ENCODE measurements at regions not wholly inside any gene's neighbourhood (a gene's known extent, or its start where the extent isn't known, plus 50 kb on each side); places are given as distances from the start of the nearest gene placed in this dataset.

GRCh38 chr16:86404678-86405077, 105.6 kb upstream of the FOXF1 start:
- DNase-seq (ENCODE audit: low read depth in 1 of 2, low spot score in 1 of 2): no peak

GRCh38 chr16:86405319-86405718, 105.0 kb upstream of the FOXF1 start:
- DNase-seq (ENCODE audit: low read depth in 1 of 2, low spot score in 1 of 2): no peak
- no peak for TF ChIP-seq GABPA (IDR thresholded peaks at IDR 0.05; ENCODE audit: low read depth)
- TF ChIP-seq POLR2AphosphoS5 (IDR thresholded peaks at IDR 0.05; ENCODE audit: low read depth): no peak
- no peak for TF ChIP-seq SPI1 (IDR thresholded peaks at IDR 0.05; ENCODE audit: borderline replicate concordance, low read depth)
- no peak for TF ChIP-seq CTCF (IDR thresholded peaks at IDR 0.05; ENCODE audit: insufficient read depth, low read length)
- TF ChIP-seq REST (IDR thresholded peaks at IDR 0.05; ENCODE audit: insufficient replicate concordance, low read depth): no peak
- no peak overlapping the region for H3K4me3 ChIP-seq (replicated peaks; ENCODE audit: insufficient read depth, low read length)
- H3K27me3 ChIP-seq (ENCODE audit: insufficient read depth, poor library complexity, severe bottlenecking): no peaks in the 10 kb centered on the region
- no peak overlapping the region for H3K27ac ChIP-seq (replicated peaks)

More at GRCh38 chr16:86404678-86405077, 105.6 kb upstream of the FOXF1 start:
- Histone ChIP-seq H3K27ac (replicated peaks) (no peak overlapping the region), H3K4me3 (replicated peaks; ENCODE audit: insufficient read depth, low read length) (no peak overlapping the region), H3K27me3 (ENCODE audit: insufficient read depth, poor library complexity, severe bottlenecking) (no peaks in the 10 kb centered on the region)
- no peak for TF ChIP-seq GABPA (IDR thresholded peaks at IDR 0.05; ENCODE audit: low read depth)
- no peak for TF ChIP-seq CTCF (IDR thresholded peaks at IDR 0.05; ENCODE audit: insufficient read depth, low read length)
- no peak for TF ChIP-seq REST (IDR thresholded peaks at IDR 0.05; ENCODE audit: insufficient replicate concordance, low read depth)
- no peak for TF ChIP-seq SPI1 (IDR thresholded peaks at IDR 0.05; ENCODE audit: borderline replicate concordance, low read depth)
- TF ChIP-seq POLR2AphosphoS5 (IDR thresholded peaks at IDR 0.05; ENCODE audit: low read depth): no peak

- no peak for DNase-seq (ENCODE audit: low read depth in 1 of 2, low spot score in 1 of 2)
- H3K4me3 ChIP-seq (replicated peaks; ENCODE audit: insufficient read depth, low read length): no peak overlapping the region
Measured at GRCh38 chr16:86406056-86406455, 104.3 kb upstream of the FOXF1 start.

More at GRCh38 chr16:86406056-86406455, 104.3 kb upstream of the FOXF1 start:
- H3K27me3 ChIP-seq (ENCODE audit: insufficient read depth, poor library complexity, severe bottlenecking): no peaks in the 10 kb centered on the region
- no peak overlapping the region for H3K27ac ChIP-seq (replicated peaks)
- TF ChIP-seq CTCF (IDR thresholded peaks at IDR 0.05; ENCODE audit: insufficient read depth, low read length) (no peak), GABPA (IDR thresholded peaks at IDR 0.05; ENCODE audit: low read depth) (no peak), POLR2AphosphoS5 (IDR thresholded peaks at IDR 0.05; ENCODE audit: low read depth) (no peak), SPI1 (IDR thresholded peaks at IDR 0.05; ENCODE audit: borderline replicate concordance, low read depth) (no peak), REST (IDR thresholded peaks at IDR 0.05; ENCODE audit: insufficient replicate concordance, low read depth) (no peak)

All from HL-60 (cell line).